ENCODE measurements at regions not wholly inside any gene's neighbourhood (a gene's known extent, or its start where the extent isn't known, plus 50 kb on each side); places are given as distances from the start of the nearest gene placed in this dataset.

GRCh38 chr5:84805473-84805872 is 420.8 kb upstream of the EDIL3 start:
- no peak for TF ChIP-seq SMAD1 (IDR thresholded peaks at IDR 0.05; ENCODE audit: low read depth, partially characterized antibody)
- TF ChIP-seq PRDM15 (CRISPR knock-in tag; IDR thresholded peaks at IDR 0.05): no peak
- TF ChIP-seq YY1 (IDR thresholded peaks at IDR 0.05; ENCODE audit: low read depth, low read length): no peak
- no peak for TF ChIP-seq CEBPB (IDR thresholded peaks at IDR 0.05; ENCODE audit: borderline replicate concordance in 1 of 2, low read depth in 2 of 2, low read length in 2 of 2)
- no peak for TF ChIP-seq SP1 (IDR thresholded peaks at IDR 0.05; ENCODE audit: low read depth, low read length)
- TF ChIP-seq MYB (IDR thresholded peaks at IDR 0.05; ENCODE audit: borderline replicate concordance, low read depth, low read length): no peak
- TF ChIP-seq CTCF (IDR thresholded peaks at IDR 0.05 in 2 of 3, conservative IDR thresholded peaks at IDR 0.05 in 1 of 3; ENCODE audit: control insufficient read depth in 2 of 3, extremely low read depth in 1 of 3, insufficient read depth in 1 of 3, low read depth in 3 of 3, low read length in 3 of 3): no peak
- TF ChIP-seq EZH2 (IDR thresholded peaks at IDR 0.05; ENCODE audit: borderline replicate concordance, control insufficient read depth, low read depth, low read length): no peak
- TF ChIP-seq CBX5 (IDR thresholded peaks at IDR 0.05; ENCODE audit: low read depth): no peak
- TF ChIP-seq MEF2B (IDR thresholded peaks at IDR 0.05; ENCODE audit: partially characterized antibody, poor library complexity, severe bottlenecking): no peak
